SKM-1 treated with dmso at 0.1 percent for 144 hours (cell line): ENCODE measurements at regions not wholly inside any gene's neighbourhood (a gene's known extent, or its start where the extent isn't known, plus 50 kb on each side); places are given as distances from the start of the nearest gene placed in this dataset.
"Not testable (repeated sequence)": the region's sequence is repeated elsewhere in the genome, so short reads cannot be mapped to it uniquely, and the experiment has no call there.

ENCODE experiments used
- DNase-seq: peaks from one replicate; lab custom pipeline; 2025; ENCODE audit not compliant: unreplicated experiment; lab: John Stamatoyannopoulos, UW

DNA sequence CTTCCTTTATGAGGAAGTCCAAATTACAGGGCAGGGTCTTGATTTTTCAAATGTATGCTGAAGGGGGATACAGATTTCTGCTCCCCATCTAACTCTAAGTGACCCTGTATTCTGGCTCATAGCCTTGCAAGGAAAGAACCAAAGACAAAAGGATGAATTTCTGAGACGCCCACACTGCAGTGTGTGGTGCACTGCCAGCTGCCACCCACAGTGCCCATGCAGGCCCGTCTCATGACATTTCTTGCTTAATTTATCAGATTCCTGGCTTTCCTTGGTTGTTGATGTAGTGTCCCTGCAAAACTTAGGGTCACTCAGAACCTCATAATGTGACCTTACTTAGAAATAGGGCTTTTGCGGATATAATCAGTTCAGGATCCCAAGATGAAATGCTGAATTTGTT is 68.0 kb downstream of the CBLN4 start:
- DNase-seq, result no peak

GRCh38 chr20:55936209-55936595 is 69.1 kb downstream of the CBLN4 start:
- DNase-seq, result no peak

- no peak for DNase-seq
These were observed 69.7 kb downstream of the CBLN4 start for GRCh38 chr20:55935448-55936208.

DNA sequence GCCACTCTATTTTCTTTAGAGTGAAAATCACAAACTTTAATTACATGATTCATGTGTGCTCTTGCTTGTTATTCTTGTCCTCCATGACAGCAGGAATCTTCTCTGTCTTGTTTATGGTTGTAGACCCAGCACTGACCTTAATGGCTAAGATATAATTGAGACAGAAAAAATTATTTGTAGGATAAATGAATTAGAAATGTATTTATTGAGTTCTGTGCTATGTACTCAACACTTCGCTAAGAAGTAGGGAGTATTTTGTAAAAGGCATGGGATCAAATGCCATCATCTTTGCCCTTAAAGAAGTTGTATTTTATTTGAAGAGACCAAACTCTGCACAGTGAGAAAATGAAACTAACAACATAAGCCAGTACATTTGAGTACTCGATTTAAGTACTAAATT is 71.2 kb downstream of the CBLN4 start:
- DNase-seq, result no peak

- DNase-seq, result not testable (repeated sequence)
These were observed 74.4 kb downstream of the CBLN4 start for GRCh38 chr20:55930876-55931275.

DNA sequence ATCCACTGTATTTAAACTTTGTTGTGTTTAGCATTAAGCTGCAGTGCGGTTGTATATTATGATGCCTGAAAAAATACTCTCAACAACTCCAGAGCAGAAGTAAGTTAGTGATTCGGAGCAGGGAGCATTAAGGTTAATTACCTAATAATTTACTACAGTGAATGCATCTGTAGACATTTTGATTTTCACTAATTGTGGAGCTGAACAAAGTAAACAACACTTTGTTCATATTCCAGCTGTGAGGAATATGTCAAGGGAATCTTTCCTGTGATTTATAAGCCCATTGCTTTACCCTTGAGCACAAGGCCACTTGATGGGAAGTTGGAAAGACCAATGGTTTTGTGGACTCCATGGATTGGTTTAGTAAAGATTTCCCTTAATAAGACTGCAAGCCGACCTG is 77.1 kb downstream of the CBLN4 start:
- no peak for DNase-seq

- DNase-seq, result no peak
These were observed 85.4 kb downstream of the CBLN4 start for GRCh38 chr20:55919956-55920355.

DNA sequence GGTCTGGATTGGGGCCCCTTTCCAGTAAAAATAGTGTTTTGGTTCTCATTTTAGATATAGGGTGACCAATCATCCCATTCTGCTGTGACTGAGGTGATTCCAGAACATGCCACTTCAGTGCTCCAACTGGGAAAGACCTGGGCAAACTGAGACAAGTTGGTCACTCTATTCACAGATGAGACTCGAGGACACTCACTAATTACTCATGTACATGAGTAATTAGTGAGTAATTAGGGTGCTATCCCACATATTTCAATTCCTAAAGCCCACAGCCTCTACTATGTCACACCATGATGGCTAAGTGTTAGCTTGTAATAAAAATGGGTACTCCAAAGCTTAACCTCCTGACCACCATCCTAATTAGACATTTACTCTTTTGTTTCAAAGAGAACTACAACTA is 86.0 kb downstream of the CBLN4 start:
- no peak for DNase-seq

GRCh38 chr20:55918471-55918870 is 86.8 kb downstream of the CBLN4 start:
- DNase-seq, result no peak

GRCh38 chr20:55893031-55893430 is 112.3 kb downstream of the CBLN4 start:
- no peak for DNase-seq

DNA sequence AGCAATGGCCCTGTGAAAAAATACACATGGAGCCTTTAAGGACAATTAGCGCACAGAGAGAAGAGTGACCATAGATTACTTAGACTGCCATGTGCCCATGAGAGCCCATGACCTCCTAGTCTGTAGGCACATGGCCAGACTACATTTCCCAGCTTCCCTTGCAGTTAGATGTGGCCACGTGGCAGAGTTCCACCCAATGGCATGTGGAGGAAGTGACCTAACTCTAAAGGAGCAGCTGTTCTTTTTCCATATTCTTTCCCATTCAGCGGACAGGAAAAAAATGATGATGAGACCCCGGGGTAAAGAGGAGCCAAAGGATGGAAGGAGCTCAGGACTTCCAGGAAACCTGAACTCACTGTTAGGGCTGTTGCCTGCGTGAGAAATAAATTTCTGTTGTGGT is 116.6 kb downstream of the CBLN4 start:
- DNase-seq, result no peak

DNA sequence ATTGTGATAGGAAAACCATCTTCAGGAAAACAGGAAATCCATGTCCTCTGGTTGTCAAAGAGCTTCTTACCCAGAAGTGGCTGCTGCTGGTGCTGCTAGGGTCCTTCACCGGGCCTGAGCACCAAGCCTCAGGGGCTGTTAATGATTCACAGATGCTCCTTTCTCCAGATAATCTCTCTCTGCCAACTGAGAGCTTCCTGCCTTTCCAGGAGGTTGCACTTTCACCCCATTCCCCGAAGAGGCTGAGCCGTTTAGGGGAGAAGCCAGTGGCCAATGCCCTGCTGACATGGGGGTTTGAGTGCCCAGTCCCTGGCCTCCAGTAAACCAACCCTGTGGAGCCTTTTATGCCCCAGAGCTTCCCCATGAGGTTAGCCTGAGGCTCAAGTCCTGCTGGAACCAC is 122.4 kb downstream of the CBLN4 start:
- DNase-seq, result no peak

DNA sequence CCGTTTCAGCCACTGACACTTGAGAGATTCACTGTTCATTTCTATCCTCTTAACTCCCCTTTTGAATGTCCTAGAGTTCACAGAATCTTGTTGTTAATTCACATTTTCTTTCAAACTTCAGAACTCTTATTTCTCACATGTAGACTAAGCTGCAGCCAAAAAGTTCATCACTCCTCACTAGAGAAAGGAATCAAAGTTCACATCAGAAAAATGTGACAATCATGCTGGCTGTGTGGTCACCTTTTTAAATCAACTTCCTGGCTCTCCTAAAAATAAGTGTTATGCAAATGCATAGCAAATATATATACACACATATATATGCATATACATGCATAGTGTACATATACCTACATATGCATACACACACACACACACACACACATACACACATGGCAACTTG is 123.0 kb downstream of the CBLN4 start:
- DNase-seq, result no peak

GRCh38 chr20:55881204-55881603 is 124.1 kb downstream of the CBLN4 start:
- no peak for DNase-seq

DNA sequence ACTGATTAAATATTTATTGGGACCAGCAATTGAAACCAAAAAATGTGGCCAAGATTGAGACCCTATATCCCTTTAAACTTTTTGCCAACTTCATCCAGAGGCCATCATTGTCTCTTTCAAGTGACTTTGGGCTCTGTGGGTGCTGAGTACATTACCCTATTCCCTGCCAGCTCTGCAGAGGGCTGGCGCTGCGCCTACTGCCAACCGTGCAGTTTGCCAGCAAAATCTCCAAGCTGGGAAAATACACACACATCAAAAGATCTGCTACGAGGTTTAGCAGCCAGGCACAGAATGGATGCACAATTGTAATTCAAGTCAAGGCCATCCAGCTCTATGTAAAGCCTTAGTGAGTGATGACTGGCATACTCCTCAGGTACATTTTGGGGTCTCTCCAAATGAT is 125.0 kb downstream of the CBLN4 start:
- no peak for DNase-seq

- no peak for DNase-seq
These were observed 150.3 kb downstream of the CBLN4 start for GRCh38 chr20:55855052-55855451.

GRCh38 chr20:55830121-55830827 is 175.0 kb downstream of the CBLN4 start:
- DNase-seq, result no peak

- no peak for DNase-seq
These were observed 200.2 kb downstream of the CBLN4 start for GRCh38 chr20:55805138-55805537.

DNA sequence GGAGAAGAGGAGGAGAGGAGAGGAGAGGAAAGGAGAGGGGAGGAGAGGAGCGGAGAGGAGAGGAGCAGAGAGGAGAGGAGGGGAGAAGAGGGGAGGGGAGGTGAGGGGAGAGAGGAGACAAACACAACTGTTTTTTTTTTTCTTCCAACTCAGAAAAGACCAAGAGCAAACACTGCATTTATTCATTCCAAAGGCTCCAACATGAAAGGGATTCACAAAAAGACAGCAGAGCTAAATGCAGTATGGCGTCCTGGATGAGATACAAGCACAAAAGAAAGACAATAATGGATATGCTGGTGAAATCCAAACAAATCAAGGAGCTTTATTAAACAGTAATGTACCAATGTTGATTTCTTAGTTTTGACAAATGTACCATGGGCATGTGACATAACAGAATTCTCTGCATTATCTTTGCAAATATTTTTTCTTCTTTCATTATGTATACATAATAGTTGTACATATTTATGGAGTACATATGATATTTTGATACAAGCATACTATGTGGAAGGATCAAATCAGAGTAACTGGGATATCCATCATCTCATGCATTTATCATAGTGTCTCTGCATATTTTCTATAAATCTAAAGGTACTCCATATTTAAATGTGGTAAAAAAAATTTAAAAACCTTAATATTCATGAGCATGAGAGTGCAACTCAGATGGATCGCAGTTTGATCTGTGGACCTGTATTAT is 204.6 kb downstream of the CBLN4 start:
- DNase-seq, result no peak

- no peak for DNase-seq
These were observed 211.3 kb downstream of the CBLN4 start for GRCh38 chr20:55793986-55794385.

GRCh38 chr20:55792049-55792448 is 213.3 kb downstream of the CBLN4 start:
- no peak for DNase-seq

DNA sequence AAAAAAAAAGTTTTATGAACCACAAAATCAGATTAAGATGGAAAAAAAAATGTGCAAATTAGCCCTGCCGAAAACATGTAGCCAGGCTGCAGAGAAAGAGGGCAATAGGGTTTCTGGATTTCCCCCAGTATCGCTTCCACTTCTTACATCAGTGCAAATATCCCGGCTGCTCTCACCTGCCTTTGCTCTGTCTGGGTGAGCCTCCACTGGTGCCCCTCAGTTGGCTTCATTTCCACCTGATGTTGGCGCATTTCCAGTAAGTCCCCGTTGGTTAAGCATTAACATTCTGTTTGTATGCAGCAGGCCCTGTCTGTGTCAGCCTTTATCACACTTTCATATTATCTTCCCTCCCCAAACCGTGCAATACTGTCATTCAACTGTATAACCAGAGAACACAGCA is 215.1 kb downstream of the CBLN4 start:
- no peak for DNase-seq
